ENCODE measurements at regions not wholly inside any gene's neighbourhood (a gene's known extent, or its start where the extent isn't known, plus 50 kb on each side); places are given as distances from the start of the nearest gene placed in this dataset.

DNA sequence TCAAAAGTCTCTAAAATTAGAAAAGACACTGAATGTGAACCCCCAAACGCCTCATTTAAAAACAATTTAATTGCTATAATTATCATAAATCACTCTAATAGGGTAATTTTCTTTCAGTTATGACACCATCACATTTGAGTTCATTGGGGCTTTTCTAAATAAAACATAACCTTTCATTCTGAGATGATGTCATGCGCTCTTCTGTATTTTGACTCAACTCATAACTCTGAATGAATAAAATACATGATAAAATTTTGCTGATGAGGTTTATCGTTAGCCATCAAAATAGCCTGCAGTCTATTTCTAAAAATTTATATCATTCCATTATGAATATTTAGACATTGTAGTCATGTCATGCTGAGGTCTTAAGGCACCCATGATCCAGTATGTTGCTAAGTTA lies 1099.7 kb downstream of the SUCLG1 start:
- TF ChIP-seq, protein P1, sequence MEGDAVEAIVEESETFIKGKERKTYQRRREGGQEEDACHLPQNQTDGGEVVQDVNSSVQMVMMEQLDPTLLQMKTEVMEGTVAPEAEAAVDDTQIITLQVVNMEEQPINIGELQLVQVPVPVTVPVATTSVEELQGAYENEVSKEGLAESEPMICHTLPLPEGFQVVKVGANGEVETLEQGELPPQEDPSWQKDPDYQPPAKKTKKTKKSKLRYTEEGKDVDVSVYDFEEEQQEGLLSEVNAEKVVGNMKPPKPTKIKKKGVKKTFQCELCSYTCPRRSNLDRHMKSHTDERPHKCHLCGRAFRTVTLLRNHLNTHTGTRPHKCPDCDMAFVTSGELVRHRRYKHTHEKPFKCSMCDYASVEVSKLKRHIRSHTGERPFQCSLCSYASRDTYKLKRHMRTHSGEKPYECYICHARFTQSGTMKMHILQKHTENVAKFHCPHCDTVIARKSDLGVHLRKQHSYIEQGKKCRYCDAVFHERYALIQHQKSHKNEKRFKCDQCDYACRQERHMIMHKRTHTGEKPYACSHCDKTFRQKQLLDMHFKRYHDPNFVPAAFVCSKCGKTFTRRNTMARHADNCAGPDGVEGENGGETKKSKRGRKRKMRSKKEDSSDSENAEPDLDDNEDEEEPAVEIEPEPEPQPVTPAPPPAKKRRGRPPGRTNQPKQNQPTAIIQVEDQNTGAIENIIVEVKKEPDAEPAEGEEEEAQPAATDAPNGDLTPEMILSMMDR (IDR thresholded peaks at IDR 0.05; ENCODE audit: borderline replicate concordance, extremely low read depth, low read length, poor library complexity, severe bottlenecking) = no peak
- TF ChIP-seq EZH2 (IDR thresholded peaks at IDR 0.05; ENCODE audit: borderline replicate concordance, low read depth, low read length, severe bottlenecking) = no peak
